UCSD-AML1 (cell line): ENCODE measurements at regions not wholly inside any gene's neighbourhood (a gene's known extent, or its start where the extent isn't known, plus 50 kb on each side); places are given as distances from the start of the nearest gene placed in this dataset.

ENCODE experiments used
- DNase-seq: peaks from one replicate; lab custom pipeline; 2025; ENCODE audit not compliant: unreplicated experiment; lab: John Stamatoyannopoulos, UW

DNA sequence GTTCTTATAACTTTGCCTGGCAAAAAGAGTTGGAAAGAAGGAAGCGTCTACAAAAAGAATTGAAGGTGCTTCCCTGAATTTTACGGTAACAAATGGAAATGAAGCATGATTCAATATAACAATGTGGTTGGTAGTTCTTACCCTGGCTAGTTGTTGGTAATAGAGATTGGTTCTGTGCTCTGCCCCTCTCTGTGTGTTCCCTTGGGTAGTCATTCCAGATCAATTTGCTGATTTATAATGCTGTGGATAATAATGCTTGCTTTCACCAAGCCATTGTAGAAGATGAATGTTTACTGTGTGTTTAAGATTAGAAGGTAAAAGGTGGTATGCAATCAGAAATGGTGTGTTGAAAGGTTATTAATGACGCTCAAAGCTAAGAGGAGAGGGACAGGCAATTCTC, 577.8 kb upstream of the NXPH2 start:
- DNase-seq, result no peak

DNA sequence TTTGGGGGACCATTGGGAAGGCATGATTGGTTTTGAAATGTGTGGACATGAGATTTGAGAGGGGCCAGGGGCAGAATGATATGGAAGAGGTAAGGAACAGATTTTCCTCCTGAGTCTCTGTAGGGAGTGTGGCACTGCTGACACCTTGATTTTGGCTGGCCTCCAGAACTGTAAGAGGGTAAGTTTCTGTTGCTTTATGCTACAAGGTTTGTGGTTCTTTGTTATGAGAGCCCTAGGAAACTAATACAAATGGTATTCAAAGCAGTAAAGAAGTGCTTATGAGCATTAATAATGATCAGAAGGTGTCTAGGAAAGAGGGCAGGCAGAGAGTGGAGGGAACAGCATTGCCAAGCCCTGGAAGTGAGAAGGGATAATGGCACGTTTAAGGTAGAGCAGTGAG, 574.3 kb upstream of the NXPH2 start:
- no peak for DNase-seq

DNA sequence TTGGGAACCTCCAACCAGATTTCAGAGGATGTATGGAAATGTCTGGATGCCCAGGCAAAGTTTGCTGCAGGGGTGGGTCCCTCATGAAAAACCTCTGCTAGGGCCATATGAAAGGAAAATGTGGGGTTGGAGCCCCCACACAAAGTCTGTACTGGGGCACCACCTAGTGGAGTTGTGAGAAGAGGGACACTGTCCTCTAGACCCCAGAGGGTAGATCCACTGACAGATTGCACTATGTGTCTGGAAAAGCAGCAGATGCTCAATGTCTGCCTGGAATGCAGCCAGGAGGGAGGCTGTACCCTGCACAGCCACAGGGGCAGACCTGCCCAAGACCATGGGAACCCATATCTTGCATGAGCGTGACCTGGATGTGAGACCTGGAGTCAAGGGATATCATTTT, 573.7 kb upstream of the NXPH2 start:
- DNase-seq, result no peak

DNA sequence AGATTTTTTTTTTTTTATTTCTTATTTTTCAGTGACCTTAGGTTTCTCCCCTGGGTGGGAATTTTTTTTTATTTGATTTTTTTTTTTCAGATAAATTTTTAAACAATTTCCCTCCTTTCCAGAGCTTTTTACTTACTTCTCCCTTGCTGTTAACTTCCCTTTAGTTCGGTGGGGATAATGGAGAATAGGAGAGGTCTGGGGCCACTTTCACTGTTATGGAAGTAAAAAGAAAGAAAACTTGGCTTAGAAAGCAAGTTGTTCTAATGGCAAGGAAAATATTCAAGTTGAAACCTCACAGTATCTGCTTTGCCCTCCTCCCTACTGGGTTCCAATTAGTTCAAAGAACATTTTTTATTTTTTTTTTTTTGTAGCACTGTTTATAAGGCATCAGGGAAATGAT, 537.1 kb upstream of the NXPH2 start:
- no peak for DNase-seq

DNA sequence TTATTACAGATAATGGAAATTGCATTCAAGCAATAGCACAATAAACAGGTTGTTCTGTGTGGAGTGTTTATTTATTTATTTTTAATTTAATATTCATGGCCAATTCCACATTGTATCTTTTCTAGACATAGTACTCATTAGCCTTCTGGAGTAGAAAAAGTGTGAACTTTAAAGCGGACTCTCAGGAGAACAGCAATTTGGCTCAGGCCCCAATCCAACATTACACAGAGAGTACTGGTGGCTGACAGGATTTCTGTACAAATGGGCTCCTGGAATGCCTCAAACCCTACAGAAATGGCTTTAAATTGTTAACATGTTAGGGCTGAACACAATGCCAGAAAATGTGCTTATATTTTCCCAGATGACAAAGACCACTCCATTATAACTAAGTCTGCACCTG, 533.9 kb upstream of the NXPH2 start:
- no peak for DNase-seq

DNA sequence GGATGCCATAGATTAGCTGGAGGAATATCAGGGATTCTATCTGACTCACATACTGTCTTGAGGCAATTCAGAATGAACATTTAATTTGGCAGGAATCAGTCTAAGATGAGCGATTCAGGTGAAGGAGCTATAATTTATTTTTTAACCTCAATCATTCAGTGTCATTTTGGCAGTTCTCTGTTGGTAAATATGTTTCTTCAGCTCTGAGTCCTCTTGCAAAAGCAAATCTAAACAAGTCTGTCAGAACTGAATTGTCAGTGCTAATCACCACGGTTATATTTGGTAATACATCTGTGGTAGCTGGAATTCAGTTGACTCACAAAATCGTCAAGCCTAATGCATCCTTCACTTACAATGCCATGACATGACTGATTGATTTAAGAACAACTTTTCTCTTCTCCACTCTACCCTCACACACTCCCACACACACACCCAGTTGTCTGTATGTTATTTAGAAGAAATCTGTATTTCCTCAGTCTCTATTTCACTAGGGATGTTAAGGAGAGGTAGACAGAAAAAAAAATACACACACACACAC, 516.6 kb upstream of the NXPH2 start:
- no peak for DNase-seq

DNA sequence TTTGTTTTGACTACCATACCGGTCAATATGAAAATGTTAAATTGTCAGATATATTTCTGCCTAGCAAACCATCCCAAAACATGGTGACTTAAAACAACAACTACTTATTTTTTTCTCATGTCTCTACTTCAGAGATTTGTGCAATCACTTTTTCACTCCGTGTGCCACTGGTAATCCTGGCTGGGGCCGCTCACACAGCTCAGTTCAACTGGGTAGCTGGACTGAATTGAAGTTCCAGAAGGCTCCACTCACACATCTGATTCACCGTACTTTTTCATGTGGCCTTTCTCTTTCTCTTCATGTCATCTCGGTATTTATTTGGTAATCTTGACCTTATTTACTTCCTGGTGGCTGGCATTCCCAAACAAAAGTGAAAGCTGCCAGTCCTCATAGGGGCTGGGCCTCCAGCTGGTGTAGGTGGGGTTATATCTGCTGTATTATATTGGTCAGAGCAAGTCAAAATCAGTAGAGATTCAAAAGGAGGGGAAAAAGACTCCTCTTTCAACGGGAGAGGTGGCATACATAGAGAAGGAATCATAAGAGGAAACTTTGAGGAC, 513.9 kb upstream of the NXPH2 start:
- no peak for DNase-seq

DNA sequence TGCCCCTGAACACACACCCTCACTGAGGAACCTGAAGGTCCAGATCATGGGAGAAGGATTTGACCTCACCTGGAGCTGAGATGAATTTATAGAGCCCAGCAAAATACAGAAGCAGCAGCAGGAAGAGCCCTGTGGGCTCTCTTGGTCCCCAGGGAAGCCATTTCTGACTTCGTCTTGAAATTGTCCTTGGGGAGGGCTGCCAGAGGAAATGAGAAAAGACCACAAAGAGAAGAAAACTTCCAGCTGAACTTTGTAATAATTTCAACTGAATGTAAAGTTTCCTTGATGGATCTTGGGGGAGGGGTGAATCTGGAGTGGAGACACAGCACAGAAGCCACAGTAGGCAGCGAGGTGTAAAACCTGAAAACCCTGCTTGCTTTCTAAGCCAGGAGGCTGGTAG, 500.9 kb upstream of the NXPH2 start:
- no peak for DNase-seq

DNA sequence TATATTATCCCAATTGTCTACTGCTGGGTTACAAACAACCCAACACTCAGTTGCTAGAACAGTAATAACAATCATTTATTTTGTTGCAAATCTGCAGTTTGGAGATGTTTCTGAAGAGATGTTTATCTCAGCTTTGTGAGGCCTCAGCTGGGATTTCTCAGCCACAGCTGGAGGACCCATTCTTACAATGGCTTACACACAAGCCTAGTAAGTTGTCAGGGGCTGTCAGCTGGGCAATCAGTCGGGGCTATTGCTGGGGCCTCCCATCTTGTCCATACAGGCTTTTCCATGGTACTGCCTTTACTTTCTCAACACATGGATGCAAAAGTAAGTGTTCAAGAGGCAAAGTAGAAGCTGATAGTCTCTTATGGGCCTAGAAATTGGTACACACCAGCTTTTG, 491.7 kb upstream of the NXPH2 start:
- no peak for DNase-seq

DNA sequence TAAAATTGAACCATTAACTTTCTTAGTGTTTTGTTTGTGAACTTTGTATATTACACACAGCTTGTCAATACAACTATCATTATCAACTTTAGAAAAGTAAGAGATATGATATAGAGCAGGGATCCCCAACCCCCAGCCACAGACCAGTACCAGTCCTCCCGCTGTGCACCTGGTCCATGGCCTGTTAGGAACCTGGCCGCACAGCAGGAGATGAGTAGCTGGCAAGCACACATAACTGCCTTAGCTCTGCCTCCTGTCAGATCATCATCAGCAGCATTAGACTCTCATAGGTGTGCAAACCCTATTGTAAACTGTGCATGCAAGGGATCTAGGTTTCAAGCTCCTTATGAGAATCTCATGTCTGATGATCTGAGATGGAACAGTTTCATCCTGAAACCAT, 491.0 kb upstream of the NXPH2 start:
- no peak for DNase-seq

DNA sequence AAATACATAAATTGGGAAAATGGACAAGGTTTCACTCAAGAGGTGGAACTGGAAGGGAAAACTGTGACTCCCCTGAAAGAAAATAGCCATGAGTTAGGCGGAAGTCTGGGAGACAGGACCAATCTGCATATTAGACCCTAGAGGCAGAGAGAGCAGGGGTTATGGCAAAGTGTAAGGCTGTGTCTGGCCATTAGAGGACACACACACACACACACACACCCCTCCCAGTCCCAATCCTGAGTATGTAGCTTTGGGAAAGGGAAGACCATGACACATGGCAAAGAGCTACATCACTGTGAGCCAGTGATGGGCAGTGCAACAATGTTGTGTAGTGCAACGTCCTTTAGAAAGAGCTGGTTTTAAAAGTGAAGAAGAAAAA, 479.9 kb upstream of the NXPH2 start:
- DNase-seq, result no peak

DNA sequence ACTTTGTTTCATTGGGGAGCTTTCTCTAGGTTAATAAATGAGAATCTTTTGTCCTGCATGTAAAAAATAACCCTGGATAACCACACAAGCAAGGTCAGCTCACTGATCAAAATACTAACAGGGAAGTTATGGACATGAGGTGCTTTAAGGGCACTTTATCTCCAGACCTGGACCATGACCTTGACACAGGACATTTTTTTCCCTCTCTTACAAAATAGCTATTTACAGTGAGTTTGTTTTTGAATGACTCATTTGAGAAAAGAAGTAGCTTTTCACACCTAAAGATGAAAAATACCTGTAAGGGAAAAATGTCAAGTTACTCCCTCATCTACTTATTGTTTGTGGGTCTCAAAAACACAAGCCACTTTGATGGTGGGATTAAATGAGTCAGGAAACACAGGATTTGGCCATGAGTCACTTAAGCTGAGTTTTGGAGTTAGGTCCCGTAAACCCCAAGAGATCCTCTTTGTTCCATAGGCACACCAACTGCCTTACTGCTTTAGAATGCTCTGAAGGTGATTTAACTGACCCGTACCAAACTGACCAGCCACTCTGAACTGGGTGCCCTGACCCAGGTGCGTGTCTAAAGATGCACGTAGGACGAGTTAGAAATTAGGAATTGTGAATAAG, 479.3 kb upstream of the NXPH2 start:
- no peak for DNase-seq

DNA sequence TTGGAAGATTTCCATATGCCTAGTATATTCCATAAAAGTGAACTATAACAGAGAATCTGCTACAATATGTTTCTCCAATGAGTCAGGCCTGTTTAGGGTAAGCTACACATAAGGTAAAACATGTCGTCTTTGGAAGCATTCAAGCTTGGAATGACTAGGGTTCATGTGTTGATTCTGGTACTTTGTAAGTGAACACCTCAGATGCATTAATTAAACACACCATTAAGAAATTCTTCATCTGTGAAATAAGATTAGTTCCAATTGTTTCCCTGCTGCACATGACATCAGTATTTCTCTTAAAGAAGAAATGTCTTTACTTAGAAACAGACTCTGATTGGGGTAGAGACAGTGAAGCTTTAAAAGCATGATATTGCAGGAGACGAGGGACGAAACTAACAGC, 461.1 kb upstream of the NXPH2 start:
- DNase-seq, result no peak

DNA sequence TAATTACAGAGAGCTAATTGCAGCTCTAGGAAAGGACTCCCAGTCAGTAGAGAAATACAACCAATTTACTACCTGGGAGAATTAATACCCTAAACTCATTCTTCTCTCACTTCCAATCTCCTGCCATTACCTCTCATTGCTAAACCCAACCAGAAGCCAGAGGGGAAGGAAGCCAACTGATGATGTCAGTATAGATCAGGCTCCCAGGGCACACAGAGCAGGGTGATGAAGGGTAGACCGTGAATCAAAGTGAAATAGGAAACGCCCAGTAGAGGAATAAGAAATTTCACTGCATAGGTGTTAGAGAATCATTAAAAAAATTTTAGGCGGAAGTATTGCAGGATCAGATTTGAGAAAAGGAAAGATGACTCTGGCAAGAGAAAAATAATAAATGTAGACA, 456.8 kb upstream of the NXPH2 start:
- DNase-seq, result no peak

DNA sequence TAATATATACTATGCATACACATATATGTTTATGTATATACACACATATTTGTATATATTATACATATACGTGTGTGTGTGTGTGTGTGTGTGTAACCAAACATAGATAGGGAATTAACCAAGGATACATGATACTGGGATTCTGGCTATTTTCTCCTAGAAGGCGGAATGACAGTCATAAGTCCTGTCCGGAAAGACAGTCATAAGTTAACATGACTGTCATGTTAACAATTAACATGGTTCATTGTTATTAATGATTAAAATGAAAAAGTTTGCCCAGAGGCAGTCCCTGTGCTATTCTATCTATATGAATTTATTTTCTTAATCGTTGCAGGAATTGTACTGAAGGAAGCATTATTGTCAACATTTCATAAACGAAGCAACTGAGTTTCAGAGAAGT, 450.7 kb upstream of the NXPH2 start:
- no peak for DNase-seq

DNA sequence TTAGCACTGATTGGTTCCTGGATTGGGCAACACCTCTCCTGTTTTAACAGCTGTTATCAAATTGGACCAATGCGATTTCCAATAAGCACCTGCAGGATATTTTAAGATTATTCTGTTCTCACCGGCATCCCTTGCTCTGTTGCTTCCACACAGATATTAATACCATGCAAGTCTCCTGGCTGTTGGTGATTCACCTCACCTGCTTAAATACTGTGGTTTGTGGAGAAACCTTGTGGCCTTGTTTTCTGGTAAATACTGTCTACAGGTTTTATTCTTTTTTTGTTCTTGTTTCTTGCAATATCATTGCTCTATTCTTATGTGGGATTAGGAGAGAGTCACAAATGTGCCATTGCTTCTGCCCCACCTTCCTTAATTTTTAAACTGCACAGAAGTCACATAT, 448.1 kb upstream of the NXPH2 start:
- DNase-seq, result no peak

DNA sequence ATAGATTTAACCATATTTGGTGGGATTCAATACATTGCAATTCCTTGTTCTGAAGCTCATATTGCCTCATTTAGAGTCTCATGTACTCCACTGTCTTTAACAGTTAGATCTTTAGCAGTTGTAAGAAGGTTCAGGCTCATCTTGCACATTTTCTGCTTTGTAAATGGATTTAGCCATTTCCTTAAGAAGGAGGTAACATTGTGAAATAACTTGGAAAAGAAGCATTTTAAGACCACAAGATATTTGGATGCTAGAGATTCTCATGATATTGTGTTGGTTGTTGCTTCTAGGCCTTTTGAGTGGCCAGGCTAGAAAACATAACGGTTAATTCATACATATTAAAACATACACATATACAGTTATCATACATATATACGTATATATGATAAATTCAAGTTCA, 445.8 kb upstream of the NXPH2 start:
- no peak for DNase-seq

DNA sequence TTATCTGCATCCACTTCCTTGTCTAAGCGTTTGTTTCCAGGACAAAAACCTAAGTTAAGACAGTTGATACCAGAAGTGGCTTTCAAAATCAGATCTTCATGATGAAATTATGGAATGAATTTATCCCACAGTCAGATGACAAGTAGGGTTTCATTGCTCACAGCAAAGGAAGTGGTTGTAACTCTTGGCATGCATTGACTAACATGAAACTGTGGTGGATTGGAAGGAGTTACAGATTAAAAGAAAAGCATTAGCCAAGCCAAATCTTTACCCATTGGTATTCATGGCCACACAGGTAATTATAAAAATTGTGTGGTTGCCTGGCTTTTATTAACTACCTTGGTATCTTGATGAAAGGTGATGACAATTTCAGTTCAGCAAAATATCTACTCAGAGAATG, 438.0 kb upstream of the NXPH2 start:
- no peak for DNase-seq

DNA sequence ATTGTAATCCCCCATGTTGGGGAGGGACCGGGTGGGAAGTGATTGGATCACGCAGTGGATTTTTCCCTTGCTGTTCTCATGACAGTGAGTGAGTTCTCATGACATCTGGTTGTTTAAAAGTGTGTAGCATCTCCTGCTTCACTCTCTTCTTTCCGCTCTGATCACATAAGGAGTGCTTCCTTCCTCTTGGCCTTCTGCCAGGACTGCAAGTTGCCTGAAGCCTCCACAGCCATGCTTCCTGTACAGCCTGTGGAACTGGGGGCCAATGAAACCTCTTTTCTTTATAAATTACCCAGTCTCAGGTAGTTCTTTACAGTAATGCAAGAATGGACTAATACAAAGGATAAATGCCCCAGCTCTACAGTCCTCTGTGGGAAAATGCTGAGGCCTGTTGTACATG, 437.5 kb upstream of the NXPH2 start:
- DNase-seq, result no peak

DNA sequence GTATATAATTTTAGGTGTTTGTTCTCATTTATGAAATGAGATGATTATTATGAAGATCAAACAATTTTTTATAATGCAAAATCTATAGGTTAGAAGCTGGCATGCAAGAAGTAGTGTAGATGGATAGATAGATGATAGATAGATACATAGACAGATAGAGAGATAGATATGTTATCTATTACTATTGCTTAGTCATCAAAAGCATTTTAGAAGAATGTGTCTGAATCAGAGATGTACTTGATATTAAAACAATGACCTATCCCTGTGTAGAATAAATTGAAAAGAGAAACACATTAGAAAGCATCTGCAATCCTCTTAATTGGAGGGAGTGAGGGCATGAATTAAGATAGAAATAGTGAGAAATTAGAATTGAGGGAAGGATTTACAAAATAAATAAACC, 436.2 kb upstream of the NXPH2 start:
- DNase-seq, result no peak

DNA sequence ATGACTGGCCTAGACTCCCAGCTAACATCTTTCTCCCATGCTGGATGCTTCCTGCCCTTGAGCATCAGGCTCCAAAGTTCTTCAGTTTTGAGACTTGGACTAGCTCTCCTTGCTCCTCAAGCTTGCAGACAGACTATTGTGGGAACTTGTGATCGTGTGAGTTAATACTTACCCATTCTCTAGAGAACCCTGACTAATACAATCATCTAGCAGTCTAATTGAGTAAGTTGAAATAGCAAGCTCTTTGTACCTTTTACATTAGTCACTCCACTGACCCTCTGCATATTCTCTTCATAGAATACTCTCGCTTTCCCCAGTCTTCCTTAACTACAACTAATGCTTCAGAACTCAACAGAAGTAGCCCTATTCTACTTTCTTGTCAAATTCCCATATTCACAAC, 434.6 kb upstream of the NXPH2 start:
- no peak for DNase-seq

DNA sequence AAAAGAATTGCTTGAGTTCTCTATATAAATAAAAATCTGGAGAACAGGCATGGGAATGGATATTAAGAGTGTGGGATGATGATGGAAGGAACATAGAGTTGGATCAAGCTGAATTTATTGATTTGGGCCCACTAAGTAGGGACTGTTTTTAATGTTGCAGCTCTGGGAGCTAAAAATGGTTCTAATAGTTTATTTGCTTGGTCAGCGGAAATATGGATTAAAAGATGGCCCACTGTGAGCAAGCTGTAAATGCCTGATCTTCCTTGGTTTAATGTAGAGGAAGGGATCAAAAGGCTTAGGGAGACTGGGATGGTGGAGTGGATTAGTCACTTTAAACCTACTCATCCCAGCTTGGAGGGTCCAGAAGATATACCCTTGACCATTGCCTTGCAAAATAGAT, 429.4 kb upstream of the NXPH2 start:
- no peak for DNase-seq

DNA sequence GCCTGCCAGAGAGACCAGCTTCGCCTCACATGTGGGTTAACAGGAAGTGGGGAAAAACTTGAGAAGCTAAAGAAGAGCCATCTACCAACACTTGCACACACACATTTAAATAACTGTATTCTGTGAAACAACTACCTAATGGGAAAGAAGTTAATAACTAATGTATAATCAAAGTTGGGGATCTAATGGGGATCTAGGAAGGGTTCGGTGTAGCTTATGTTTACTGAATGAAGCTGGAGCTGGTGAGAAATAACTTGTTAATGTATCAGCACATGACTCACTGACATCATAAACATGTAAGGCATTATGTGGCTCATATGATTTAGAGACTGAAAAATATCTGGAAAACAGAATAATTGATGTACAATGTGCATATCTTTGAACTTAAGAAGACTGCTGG, 421.3 kb upstream of the NXPH2 start:
- DNase-seq, result no peak
